Testis (tissue), 2 donors: ENCODE measurements at regions not wholly inside any gene's neighbourhood (a gene's known extent, or its start where the extent isn't known, plus 50 kb on each side); places are given as distances from the start of the nearest gene placed in this dataset.

Source experiments
- CTCF ChIP-seq, 3 experiments: fragments of 450-650 bp in 2 of 3; fragments of 200-600 bp in 1 of 3; sonication (generic) in 1 of 3; IDR thresholded peaks; one replicate each; pipeline ENCODE4 v1.5.1; 2016 to 2019; ENCODE audit warnings: antibody characterized with exemption in 3 of 3, mild to moderate bottlenecking in 2 of 3, moderate library complexity in 1 of 3
- POLR2A ChIP-seq: fragments of 450-650 bp; IDR thresholded peaks from one replicate; pipeline ENCODE4 v1.6.1; 2017; ENCODE audit warnings: antibody characterized with exemption, mild to moderate bottlenecking, moderate library complexity

DNA sequence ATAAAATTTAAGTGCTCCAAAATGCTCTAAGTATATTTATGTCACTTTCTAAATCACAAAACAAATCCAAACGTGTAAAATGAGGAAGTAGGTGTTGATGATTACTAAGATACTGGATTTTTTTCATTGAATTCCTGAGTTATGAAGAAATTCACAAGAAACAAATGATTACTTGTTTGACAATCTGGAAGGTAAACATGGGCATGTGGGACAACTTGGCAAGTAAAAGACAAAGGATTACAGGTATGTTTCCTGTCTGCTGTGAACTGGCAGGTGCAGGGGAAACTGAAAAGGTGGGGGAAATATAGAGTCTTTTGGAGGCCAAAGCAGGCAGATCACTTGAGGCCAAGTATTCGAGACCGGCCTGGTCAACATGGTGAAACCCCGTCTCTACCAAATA is 252.7 kb upstream of the AZI2 start:
- TF ChIP-seq CTCF (IDR thresholded peaks at IDR 0.05) (no peak), POLR2A (no peak)
